ENCODE measurements at regions not wholly inside any gene's neighbourhood (a gene's known extent, or its start where the extent isn't known, plus 50 kb on each side); places are given as distances from the start of the nearest gene placed in this dataset.
A peak's percentile ranks its signal among the peaks of the same experiment; 100 is the strongest.

DNA sequence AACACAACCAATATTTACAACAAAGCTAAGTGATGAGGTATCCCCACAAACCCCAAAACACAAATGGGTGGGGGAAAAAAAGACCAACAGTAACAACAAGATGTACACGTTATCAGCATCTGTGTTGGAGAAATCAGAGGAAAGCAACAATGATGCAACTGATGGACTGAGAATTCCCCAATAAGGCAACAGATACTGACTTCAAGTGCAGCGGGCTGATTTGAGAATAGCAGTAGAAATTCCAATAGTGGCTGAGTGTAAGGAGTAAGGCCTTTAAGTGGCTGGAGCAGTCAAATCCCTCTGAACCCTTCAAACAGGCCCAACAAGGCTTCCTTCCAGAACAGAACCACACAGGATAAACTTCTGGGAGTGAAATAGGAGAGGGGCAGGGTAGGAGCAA, 97.6 kb downstream of the TM2D1 start:
- no peak for DNase-seq (ENCODE audit: low read depth in 1 of 2, low spot score in 1 of 2)

DNA sequence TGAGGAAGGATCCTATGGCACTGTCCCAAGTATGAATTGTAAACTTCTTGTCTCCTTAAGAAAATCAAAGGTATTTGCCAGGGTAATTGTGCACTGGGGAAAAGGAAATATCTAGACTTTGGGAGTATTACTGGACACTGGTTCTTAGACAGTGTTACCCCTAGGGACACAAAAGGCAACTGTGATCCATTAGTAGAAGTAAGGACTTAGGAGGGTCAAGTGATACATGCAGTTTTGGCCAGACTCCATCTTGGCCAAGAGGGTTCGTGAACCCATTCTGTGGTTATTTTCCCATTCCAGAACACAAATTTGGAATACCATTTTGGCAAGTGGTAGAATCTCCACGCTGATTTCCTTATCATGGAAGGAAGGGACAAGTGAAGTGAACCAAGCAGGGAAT, 98.1 kb downstream of the TM2D1 start:
- no peak for DNase-seq (ENCODE audit: low read depth in 1 of 2, low spot score in 1 of 2)

DNA sequence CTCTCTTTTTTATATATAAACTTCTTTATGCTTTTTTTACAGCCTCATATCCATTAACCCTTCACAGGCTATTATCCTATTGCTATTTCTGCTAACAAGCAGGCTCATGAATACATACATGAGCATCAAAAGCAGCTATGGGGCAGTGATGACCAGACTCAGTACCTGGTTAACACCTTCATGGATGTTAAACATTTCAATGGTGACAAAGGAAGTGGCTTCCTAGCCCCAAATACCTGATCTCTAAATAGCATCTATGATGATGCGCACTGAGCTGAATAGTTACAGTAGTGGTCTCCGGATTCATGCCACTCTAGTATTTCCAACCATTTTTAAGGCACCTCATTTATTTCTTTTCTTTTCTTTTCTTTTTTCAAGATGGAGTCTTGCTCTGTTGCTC, 101.1 kb downstream of the TM2D1 start:
- DNase-seq (ENCODE audit: low read depth in 1 of 2, low spot score in 1 of 2), result no peak

DNA sequence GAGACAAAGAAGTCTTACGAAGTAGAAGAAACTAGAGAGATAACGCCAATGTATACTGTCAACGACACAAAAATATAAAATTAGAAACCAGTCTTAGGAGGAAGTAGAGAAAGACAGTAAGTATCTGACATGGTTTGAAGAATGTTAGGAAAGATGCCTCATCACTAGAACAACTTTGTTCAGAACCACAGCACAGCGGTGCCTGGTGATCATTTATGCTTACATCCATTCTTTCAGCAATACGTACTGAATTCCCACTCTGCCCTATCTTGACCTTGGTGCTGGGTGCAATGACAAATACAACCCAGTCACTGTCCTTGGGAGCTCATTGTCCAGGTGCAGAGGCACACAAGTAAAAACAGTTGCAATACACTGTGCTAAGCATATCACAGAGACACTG, 104.4 kb downstream of the TM2D1 start:
- no peak for DNase-seq (ENCODE audit: low read depth in 1 of 2, low spot score in 1 of 2)

DNA sequence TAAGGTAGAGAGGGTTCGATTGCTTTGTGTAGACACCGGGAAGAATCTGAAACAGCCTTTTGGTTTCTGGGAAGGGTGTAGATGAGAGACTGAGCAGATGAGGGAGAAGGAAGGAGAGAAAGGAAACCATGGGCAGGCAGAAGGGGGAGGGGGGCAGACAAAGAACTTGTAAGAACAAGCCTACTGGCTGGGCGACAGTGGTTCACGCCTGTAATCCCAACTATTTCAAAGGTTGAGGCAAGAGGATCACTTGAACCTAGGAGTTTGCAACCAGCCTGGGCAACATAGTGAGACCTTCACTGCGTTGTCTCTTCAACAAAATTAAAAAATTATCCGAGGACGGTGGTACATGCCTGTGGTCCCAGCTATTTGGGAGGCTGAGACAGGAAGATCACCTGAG, 106.2 kb downstream of the TM2D1 start:
- DNase-seq (ENCODE audit: low read depth in 1 of 2, low spot score in 1 of 2), result no peak

DNA sequence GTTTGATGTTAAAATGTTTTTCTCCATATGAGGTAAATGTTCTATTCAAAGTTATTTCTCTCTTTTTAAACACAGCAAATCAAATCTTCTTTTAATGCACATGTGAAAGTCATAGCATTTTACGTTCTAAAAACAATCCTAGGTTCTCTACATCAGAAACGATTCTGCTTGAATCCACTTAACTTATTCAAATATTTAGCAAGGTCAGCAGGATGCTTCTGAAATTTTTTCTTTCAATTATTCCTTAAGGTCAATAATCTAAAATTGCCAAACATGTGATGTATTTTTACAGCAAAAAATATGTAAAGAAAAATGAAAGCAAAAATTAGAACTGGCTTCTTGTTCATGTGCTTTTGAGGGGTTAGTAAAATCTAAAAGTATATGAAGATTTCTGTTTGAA, 106.7 kb downstream of the TM2D1 start:
- no peak for DNase-seq (ENCODE audit: low read depth in 1 of 2, low spot score in 1 of 2)

DNA sequence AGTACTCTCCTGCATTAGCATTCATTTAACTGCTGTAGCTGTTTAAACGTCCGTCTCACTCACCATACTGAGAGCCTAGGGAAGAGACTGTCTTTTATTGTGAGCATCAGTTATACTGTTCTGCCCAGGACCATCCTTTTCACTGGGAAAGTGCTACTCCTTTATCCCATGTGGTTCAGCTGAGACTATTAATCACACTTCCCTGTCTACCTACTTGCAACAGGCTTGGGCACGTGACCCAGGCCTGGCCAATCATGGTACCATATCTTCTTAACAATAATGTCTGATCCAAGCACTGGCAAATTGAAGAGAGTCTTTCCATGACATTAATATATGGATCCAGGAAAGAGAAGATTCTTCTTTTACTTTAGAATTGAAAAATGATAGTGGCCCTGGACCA, 108.1 kb downstream of the TM2D1 start:
- no peak for DNase-seq (ENCODE audit: low read depth in 1 of 2, low spot score in 1 of 2)

DNA sequence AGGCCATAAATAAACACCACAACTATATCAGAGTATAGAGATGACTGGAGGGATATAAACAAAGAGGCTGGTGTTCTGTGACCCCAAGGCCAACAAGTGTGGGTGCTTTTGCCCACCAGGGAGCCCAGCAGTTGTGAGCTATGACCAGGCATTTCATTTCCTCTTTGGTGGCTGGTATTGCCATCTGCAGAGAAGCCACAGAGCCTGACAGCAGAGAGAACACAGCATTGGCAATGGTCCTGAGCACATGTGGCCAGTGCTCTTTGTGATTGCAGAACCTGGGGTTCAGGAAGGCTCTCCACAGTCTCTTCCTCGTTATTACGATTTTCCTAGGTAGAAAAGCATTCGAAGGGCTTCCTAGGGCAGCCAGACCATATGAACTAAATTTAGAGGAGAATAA, 112.3 kb downstream of the TM2D1 start:
- no peak for DNase-seq (ENCODE audit: low read depth in 1 of 2, low spot score in 1 of 2)

DNA sequence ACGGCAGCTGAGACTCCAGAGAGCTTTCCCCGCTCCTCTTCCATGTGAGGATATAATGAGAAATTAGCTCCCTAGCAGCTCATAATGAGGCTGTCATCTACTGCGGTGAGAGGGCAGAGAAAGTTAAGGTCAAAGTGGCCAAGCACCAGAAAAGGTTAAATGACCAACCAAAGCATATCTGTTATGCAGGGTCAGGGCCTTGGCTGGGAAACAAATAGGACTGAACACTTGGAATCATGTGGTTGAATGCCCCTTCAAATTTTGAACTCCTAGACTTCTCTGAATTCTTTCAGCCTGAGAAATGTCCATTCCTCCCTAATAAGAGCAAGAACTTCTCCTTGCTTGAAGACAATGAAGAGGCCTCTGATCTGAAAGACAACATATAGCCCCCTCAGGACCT, 115.9 kb downstream of the TM2D1 start:
- DNase-seq (ENCODE audit: low read depth in 1 of 2, low spot score in 1 of 2), result no peak

DNA sequence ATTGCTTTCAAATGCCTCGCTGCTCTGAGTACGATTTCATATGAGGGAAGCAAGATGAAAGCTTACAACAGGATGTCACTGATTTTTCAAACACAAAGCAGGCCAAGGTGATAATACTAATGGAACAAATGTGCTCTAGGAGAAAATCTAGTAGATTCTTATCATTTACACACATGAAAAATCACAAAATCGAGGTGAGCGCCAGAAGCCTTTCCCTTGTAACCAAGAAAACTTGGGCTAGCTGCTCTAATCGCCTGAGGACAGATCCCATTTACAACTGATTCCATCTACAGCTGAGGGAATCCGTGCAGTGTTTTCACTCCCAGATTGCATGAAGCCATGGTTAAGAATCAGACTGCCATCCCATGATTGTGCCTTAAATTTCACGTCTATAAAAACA, 117.5 kb downstream of the TM2D1 start:
- DNase-seq (ENCODE audit: low read depth in 1 of 2, low spot score in 1 of 2), result no peak

DNA sequence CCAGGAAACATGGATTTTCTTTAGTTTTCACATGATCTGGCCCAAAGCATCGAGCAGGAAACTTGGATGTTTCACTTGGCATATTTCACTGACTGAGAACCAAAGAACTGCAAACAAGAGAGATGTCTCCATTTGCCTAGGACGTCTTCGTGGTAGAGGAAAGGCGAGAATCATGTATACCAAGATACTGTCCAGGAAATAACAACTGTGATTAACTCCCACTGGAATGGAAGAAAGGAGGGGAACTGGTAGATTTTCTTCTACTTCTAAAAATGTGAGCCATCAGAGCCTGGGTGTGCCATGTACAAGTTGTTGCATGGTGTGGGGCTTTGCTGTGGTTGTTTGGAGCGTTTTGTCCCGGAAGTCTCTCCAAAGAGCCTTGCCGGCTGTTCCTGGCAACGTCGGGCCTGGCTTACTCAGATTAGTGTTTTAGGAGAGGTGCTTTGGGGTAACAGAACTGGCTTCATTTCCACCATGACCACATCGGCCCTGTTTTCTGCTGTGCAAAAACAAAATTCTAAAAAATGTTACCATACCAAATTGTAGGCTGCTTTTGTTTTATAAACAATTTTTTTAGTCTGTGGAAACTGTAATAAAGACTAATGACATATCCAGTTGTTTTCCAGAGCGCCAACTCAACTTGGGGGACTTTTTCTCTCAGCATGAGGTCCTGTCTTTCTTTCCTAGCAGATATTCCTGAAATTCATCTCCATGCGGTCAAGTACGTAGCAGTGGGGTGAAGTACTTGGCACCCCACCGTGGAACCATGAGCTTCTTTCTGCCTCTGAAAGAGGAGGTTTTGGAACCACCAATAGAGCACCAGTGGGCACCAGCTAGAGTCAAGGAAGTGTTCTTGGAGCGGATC, 118.3 kb downstream of the TM2D1 start:
- DNase-seq (ENCODE audit: low read depth in 1 of 2, low spot score in 1 of 2), result no peak

DNA sequence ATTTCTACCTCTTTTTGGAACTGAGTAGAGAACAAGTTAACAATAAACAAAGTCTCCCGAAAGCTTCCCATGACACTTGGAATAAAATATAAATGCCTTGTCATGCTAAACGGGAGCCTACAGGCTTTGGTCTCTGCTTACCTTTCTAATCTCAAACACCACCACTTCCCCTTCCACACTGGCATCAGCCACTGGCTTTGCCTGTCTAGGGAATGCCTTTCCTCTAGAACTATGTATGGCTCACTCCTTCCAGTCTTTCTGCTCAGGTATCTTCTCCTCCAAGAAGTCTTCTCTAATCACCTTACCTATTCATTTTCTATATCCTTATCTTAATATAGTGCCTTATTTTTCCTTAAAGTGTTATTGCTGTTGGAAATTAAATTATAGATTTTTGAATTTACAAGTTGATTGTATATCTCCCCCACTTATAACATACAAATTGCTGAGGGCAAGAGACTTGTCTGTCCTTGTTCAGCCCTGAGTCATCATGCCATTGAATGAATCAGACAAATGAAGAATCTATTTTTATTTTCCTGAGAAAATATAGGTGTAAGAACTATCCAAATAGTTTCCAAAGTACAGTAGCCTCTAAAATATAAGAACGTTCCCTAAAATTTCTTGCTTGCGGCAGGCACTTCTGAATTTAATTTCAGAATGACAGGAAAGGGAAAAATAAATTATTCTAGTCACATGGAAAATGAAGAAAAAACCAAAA, 119.2 kb downstream of the TM2D1 start:
- DNase-seq (ENCODE audit: low read depth in 1 of 2, low spot score in 1 of 2), result no peak

DNA sequence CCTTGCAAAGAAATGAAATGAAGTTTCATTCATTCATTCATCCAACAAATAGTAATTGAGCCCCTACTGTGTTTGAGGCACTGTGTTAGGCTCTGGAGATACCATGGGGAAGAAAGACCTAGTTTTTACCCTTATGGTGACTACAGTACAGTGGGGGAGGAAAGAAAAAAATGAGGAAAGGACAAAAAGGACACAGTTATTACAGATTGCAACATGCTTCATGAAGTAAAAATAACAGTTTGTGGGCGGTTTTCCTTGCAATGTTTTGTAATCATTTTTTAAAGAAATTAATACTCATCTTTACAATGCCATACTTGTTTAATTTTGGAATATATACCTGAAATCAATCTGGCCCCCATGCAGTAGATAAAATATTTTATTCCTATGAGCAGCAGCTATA, 120.3 kb downstream of the TM2D1 start:
- no peak for DNase-seq (ENCODE audit: low read depth in 1 of 2, low spot score in 1 of 2)

DNA sequence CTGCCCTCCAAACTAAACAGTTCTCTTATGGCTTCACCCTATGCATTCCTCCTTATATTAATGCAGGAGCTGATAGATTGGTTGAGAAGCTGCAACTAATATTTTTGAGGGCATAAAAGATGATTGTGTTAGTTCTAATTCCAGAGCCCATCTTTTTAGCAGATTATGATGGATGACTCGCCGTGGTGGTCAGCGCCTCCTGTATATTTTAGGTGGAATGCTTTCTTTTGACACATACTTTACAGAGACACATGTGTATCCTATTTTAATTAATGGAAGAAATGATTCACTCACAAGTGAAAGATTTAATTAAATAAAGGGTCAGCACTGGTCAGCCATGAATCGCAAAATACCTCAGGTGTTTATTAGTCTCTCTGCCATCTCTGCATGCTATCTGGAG, 120.7 kb downstream of the TM2D1 start:
- no peak for DNase-seq (ENCODE audit: low read depth in 1 of 2, low spot score in 1 of 2)

DNA sequence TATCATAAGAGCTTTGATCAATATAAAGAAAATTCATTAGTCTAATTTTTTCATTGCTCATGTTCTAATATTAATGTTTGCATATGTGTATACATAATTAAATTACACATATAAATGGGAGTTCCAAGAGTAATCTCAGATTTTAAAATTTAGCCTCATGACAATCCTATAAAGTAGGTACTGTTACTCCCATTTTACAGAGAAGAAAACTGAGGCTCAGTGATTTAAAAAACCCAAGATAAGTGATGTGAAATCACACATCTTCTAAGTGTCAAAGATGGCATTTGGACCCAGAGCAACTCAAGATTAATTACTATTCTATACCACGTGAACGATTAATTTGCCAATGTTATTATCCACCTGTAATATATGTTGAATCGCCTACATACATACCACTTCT, 122.3 kb downstream of the TM2D1 start:
- DNase-seq (ENCODE audit: low read depth in 1 of 2, low spot score in 1 of 2), result no peak

DNA sequence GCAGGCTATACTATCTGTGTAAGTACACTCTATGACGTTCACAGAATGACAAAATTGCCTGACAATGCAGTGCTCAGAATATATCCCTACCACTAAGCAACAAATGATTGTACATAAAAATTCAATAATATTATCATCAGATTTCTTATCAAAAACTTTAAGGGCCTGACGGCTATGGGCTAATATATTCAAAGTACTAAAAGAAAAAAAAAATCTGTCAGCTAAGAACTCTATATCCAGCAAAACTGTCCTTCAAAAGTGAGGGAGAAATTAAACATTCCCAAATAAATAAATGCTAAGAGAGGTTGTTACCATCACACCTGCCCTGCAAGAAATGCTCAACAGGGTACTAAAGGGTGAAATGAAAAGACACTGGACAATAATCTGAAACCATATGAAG, 127.3 kb downstream of the TM2D1 start:
- DNase-seq (ENCODE audit: low read depth in 1 of 2, low spot score in 1 of 2), result no peak

DNA sequence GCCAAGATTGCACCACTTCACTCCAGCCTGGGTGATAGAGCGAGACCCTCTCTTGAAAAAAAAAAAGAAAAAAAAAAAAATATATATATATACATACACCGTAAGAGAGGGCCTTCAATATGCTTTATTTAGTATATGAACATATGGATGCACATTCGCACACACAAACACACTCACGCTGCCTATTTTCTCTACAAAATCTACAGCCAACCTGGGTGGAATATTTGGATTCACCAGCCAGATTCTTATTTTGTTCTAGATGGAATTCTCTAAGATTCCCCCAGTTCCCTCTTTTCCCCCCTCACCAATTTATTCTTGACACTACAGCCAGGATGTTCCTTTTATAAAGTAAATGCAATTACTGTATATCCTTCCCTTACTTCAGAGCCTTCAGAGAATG, 131.6 kb downstream of the TM2D1 start:
- no peak for DNase-seq (ENCODE audit: low read depth in 1 of 2, low spot score in 1 of 2)

DNA sequence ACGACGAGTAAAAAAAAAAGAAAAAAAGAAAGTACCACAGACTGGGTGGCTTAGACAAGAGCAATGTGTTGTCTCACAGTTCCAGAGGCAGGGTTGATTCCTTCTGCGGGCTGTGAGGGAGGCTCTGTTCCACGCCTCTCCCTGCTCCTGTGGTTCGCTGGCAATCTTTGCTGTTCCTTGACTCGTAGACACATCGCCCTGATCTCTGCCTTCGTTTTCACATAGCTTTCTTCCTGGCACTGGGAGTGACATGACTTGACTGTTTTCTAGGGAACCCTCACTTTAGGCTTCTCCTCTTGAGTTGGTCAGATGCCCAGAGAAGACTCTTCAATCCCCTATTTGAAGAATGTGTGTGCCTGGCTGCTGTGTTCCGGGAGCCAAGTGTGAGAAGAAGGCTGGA, 133.6 kb downstream of the TM2D1 start:
- DNase-seq (ENCODE audit: low read depth in 1 of 2, low spot score in 1 of 2), result no peak

DNA sequence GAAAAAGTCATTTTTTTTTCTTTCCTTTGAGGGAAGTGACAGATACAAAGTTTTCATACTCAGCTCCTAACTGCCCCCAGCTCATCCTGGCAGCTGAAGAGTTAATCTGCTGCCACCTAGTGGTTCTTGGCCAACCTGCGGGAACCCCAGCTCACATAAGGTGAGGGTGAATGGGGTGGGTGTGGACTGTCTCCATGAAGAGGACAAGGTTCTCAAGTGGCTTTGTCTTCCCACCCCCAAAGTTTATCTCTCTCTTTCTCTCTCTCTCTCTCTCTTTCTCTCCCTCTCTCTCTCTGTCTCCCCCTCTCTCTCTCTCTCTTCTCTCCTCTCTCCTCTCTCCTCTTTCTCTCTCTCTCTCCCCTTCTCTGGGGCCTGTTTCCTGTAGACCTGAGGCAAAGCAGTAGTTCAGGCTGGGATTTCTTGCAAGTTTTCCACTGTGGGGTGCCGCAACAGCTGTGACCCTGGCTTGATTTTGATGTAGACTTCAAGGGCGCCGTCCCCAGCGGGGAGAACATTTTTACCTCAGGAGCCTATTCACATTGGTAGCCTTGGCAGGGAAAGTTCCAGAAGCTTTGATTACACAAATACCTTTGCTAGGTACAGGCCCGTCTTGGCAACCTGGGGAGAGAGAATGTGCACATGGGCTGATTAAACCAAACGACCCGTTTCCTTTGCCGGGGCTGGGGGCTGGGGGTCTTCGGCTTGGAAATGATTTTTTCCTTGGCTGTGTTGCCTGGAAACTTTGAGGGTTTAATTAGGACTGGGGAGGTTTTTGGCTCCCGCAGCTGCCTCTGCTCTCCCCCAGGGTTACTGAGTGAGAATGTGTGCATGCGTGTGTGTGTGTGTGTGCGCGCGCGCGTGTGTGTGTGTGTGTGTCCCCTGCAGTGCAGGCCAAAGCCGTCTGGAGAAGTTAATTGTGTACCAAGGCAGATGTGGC, 135.9 kb downstream of the TM2D1 start:
- DNase-seq (ENCODE audit: low read depth in 1 of 2, low spot score in 1 of 2), result peak; percentile 12 to 19

DNA sequence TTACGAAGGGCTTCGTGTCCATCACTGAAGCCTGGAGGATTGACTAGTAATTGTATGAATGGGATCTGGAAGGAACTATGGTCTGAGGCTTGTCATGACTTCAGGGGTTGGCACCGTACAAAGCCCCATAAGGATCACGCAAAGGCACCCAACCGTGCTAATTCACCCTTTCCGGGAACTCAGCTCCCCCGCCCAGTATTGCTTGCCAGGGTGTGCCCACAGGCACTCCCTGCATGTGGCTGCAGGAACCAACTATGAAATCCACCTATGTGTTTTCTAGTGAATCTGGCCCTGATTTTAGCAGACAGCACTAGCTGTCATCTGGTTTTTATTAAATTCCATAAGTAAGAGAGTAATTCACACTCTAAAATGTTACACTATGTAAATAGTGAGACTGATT, 139.2 kb downstream of the TM2D1 start:
- DNase-seq (ENCODE audit: low read depth in 1 of 2, low spot score in 1 of 2), result no peak

DNA sequence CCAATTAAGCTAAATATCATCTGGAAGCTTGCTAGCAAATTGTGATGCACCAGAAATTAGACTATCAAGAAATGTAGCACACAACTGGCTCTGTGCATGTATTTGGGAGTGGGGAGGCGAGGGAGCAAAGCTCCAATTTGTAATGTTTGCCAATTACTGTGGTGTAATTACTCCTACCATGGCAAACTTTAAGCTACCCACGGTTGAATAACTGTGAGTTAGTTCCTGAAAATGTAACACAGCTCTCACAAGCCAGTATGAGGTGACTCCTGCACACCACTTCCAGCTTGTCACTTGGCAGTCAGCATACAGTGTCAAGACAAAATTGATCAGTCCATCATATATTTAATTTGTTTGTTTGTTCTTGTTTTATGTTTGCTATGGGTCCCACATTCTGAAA, 141.2 kb downstream of the TM2D1 start:
- no peak for DNase-seq (ENCODE audit: low read depth in 1 of 2, low spot score in 1 of 2)

DNA sequence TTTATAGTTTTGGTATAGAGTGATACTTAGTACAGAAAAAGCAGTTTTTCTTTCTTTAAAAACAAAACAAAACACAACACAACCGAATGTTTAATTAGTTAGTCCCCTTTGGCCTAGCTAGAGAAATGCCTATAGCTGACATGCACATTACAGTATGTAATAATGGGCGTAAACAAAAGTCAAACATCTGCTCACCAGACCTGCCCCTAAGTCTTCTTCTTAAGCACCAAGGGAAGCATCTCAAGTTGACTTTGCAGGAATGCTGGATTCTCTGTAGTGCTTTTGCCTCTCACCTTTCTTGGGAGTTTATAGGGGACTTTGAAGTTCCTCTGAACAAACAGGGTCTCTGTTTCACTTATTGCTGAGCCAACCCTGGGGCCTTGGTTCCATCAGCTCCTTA, 143.7 kb downstream of the TM2D1 start:
- DNase-seq (ENCODE audit: low read depth in 1 of 2, low spot score in 1 of 2), result no peak
